K562 (cell line): ENCODE measurements at regions not wholly inside any gene's neighbourhood (a gene's known extent, or its start where the extent isn't known, plus 50 kb on each side); places are given as distances from the start of the nearest gene placed in this dataset.

Experiments
- CTCF ChIP-seq, 3 experiments: IDR thresholded peaks in 2 of 3; conservative IDR thresholded peaks in 1 of 3; 2 replicates each; pipeline ENCODE4 v1.5.1; 2011 to 2012; ENCODE audit warnings: low read length in 3 of 3, mild to moderate bottlenecking in 3 of 3, control low read depth in 2 of 3, improper control_type of control experiment in 1 of 3, inconsistent platforms in 1 of 3, low read depth in 1 of 3, mixed read lengths in 1 of 3, moderate library complexity in 1 of 3; ENCODE audit not compliant: insufficient read depth in 2 of 3
- ELF1 ChIP-seq: fragments of 200-800 bp; sonication (Bioruptor generic); IDR thresholded peaks from 2 replicates; pipeline ENCODE4 v1.6.1; 2016; ENCODE audit warnings: missing genetic modification characterization, missing compliant biosample characterization
- EZH2 ChIP-seq: IDR thresholded peaks from 2 replicates; pipeline ENCODE4 v1.6.1; 2012; ENCODE audit warnings: low read depth, mild to moderate bottlenecking, inconsistent platforms, low read length, borderline replicate concordance
- JUN ChIP-seq, 2 experiments: sonication (generic) in 1 of 2; formaldehyde crosslinking in 1 of 2; IDR thresholded peaks; 2 replicates each; pipeline versions ENCODE4 v1.6.1 to v1.8.0; 2012 to 2022; ENCODE audit warnings: borderline replicate concordance in 2 of 2, mild to moderate bottlenecking in 2 of 2, improper control_type of control experiment in 1 of 2, low read depth in 1 of 2, low read length in 1 of 2, missing genetic modification reagents in 1 of 2
- MTA3 ChIP-seq: fragments of 450-650 bp; formaldehyde crosslinking; IDR thresholded peaks from 2 replicates; pipeline ENCODE4 v1.6.1; 2017; ENCODE audit warnings: mild to moderate bottlenecking, borderline replicate concordance
- NCOA4 ChIP-seq: fragments of 450-650 bp; IDR thresholded peaks from 2 replicates; pipeline ENCODE4 v1.6.1; 2018; ENCODE audit warnings: mild to moderate bottlenecking; ENCODE audit not compliant: partially characterized antibody
- NCOR1 ChIP-seq: fragments of 450-650 bp; IDR thresholded peaks from 2 replicates; pipeline ENCODE4 v1.6.1; 2016; ENCODE audit warnings: mild to moderate bottlenecking, moderate library complexity
- PATZ1 ChIP-seq: fragments of 250-450 bp; sonication (Bioruptor Pico); IDR thresholded peaks from 2 replicates; pipeline ENCODE4 v1.5.0; 2020; ENCODE audit warnings: mild to moderate bottlenecking, borderline replicate concordance
- POLR2A ChIP-seq: fragments of 450-650 bp; conservative IDR thresholded peaks from 2 replicates; pipeline ENCODE4 v1.6.1; 2016
- SMC3 ChIP-seq: conservative IDR thresholded peaks from 2 replicates; pipeline ENCODE4 v1.6.1; 2011; ENCODE audit warnings: low read depth, low read length, improper control_type of control experiment; ENCODE audit not compliant: insufficient read depth
- SNRNP70 ChIP-seq: fragments of 200-400 bp; formaldehyde crosslinking; optimal IDR thresholded peaks from 2 replicates; pipeline ENCODE3; 2017; ENCODE audit warnings: low read depth, low read length
- THAP12 ChIP-seq: fragments of 250-450 bp; sonication (Bioruptor Pico); IDR thresholded peaks from 2 replicates; pipeline ENCODE4 v1.9.0; 2021; ENCODE audit warnings: mild to moderate bottlenecking, inconsistent platforms
- ZBTB40 ChIP-seq, 2 experiments: fragments of 450-650 bp in 1 of 2; sonication (generic) in 1 of 2; formaldehyde crosslinking in 1 of 2; IDR thresholded peaks; 2 replicates each; pipeline versions ENCODE4 v1.7.1 to v1.9.0; 2016 to 2022; ENCODE audit warnings: inconsistent platforms in 1 of 2, mild to moderate bottlenecking in 1 of 2, missing genetic modification reagents in 1 of 2

GRCh38 chr7:120123528-120123927, 149.4 kb upstream of the KCND2 start:
- TF ChIP-seq CTCF (IDR thresholded peaks at IDR 0.05 in 2 of 3, conservative IDR thresholded peaks at IDR 0.05 in 1 of 3; ENCODE audit: insufficient read depth in 2 of 3, low read depth in 1 of 3, low read length in 3 of 3) = no peak
- TF ChIP-seq SNRNP70 = no peak
- TF ChIP-seq EZH2 = no peak
- TF ChIP-seq SMC3 = no peak
- no peak for TF ChIP-seq MTA3
- no peak for TF ChIP-seq NCOA4
- no peak for TF ChIP-seq NCOR1
- no peak for TF ChIP-seq POLR2A
- no peak for TF ChIP-seq ZBTB40 (IDR thresholded peaks at IDR 0.05)
- TF ChIP-seq ZBTB40 (CRISPR knock-in tag; IDR thresholded peaks at IDR 0.05) = no peak
- TF ChIP-seq PATZ1 (CRISPR knock-in tag) = no peak
- no peak for TF ChIP-seq ELF1 (tag)
- TF ChIP-seq JUN (IDR thresholded peaks at IDR 0.05; ENCODE audit: borderline replicate concordance, low read depth, low read length) = no peak
- no peak for TF ChIP-seq JUN (CRISPR knock-in tag; IDR thresholded peaks at IDR 0.05; ENCODE audit: borderline replicate concordance)
- TF ChIP-seq THAP12 (CRISPR knock-in tag) = no peak
